GM12878 (cell line): ENCODE measurements at regions not wholly inside any gene's neighbourhood (a gene's known extent, or its start where the extent isn't known, plus 50 kb on each side); places are given as distances from the start of the nearest gene placed in this dataset.

Experiments used
- ATAC-seq: fragments of 200-7000 bp; cut with Tn5 transposase; 3 replicates; pipeline ENCODE4 v1.9.1; 2020; ENCODE audit warnings: mild to moderate bottlenecking, moderate library complexity
- BruUV-seq: library from RNA; stranded (reverse); fragments of 400-500 nt; replicated peaks from 2 replicates; lab custom pipeline; 2021; lab: Mats Ljungman, UMichigan
- CTCF ChIA-PET: fragments of 300-600 bp; sonication (Branson Sonifier 250); formaldehyde crosslinking; extraction: SDS; loops from one replicate; lab custom pipeline; 2021; ENCODE audit warnings: inconsistent platforms; lab: Yijun Ruan, JAX
- POLR2A ChIA-PET: fragments of 350-600 bp; formaldehyde crosslinking; extraction: SDS; loops from one replicate; lab custom pipeline; 2021; ENCODE audit warnings: inconsistent platforms; lab: Charles Lee
- RAD21 ChIA-PET: fragments of 300-600 bp; sonication (Branson Sonifier 250); formaldehyde crosslinking; loops from one replicate; lab custom pipeline; 2023; ENCODE audit warnings: antibody characterized with exemption; ENCODE audit not compliant: unreplicated experiment; lab: Charles Lee
- SMC1A ChIA-PET: fragments of 300-600 bp; sonication (Branson Sonifier 250); formaldehyde crosslinking; loops from one replicate; lab custom pipeline; 2023; ENCODE audit not compliant: unreplicated experiment, uncharacterized antibody; lab: Charles Lee
- DNase-seq: peaks from one replicate; pipeline ENCODE4 v3.0.0-alpha.2; 2011; ENCODE audit warnings: low read depth, low spot score
- FAIRE-seq: peaks from 3 replicates; lab custom pipeline; 2011; peaks lifted over from hg19 to GRCh38; lab: Jason Lieb, UNC
- H2AFZ ChIP-seq: 2 replicates; pipeline ENCODE4 v1.6.0; 2011; ENCODE audit warnings: low read depth, low read length, control low read depth; ENCODE audit not compliant: control insufficient read depth
- H3K27ac ChIP-seq: 2 replicates; pipeline ENCODE4 v1.5.1; 2011; ENCODE audit warnings: control low read depth; ENCODE audit not compliant: control insufficient read depth, insufficient read depth
- H3K27me3 ChIP-seq, 2 experiments: replicated peaks in 1 of 2; 2 replicates each; pipeline versions ENCODE4 v1.6.0 to v1.6.1; 2011; ENCODE audit warnings: low read length in 1 of 2; ENCODE audit not compliant: control insufficient read depth in 2 of 2, insufficient read depth in 2 of 2
- H3K36me3 ChIP-seq, 2 experiments: 2 replicates each; pipeline ENCODE4 v1.5.1; 2011; ENCODE audit warnings: low read length in 1 of 2; ENCODE audit not compliant: control insufficient read depth in 2 of 2, insufficient read depth in 2 of 2
- H3K4me1 ChIP-seq: 2 replicates; pipeline ENCODE4 v1.6.1; 2011; ENCODE audit warnings: mild to moderate bottlenecking, low read length, moderate library complexity, mixed read lengths; ENCODE audit not compliant: control insufficient read depth, insufficient read depth
- H3K4me2 ChIP-seq: 2 replicates; pipeline ENCODE4 v1.6.0; 2011; ENCODE audit warnings: control low read depth; ENCODE audit not compliant: control insufficient read depth, insufficient read depth
- H3K4me3 ChIP-seq: fragments of 200-600 bp; sonication (generic); 2 replicates; pipeline ENCODE4 v1.5.1; 2016
- H3K79me2 ChIP-seq: 2 replicates; pipeline ENCODE4 v1.6.0; 2011; ENCODE audit warnings: low read length; ENCODE audit not compliant: control insufficient read depth, insufficient read depth
- H3K9ac ChIP-seq: 2 replicates; pipeline ENCODE4 v1.8.0; 2011; ENCODE audit warnings: low read length, control low read depth, mixed read lengths; ENCODE audit not compliant: control insufficient read depth, insufficient read depth
- H3K9me3 ChIP-seq: replicated peaks from 3 replicates; pipeline ENCODE4 v1.5.1; 2011; ENCODE audit warnings: mild to moderate bottlenecking, low read length; ENCODE audit not compliant: control insufficient read depth, insufficient read depth
- H4K20me1 ChIP-seq: 2 replicates; pipeline ENCODE4 v1.6.0; 2011; ENCODE audit not compliant: control insufficient read depth, insufficient read depth
- MYB ChIP-seq: fragments of 150-350 bp; IDR thresholded peaks from 2 replicates; pipeline ENCODE4 v1.6.1; 2014; ENCODE audit warnings: mild to moderate bottlenecking, low read depth, low read length, borderline replicate concordance
- TAF1 ChIP-seq: IDR thresholded peaks from 2 replicates; pipeline ENCODE4 v1.6.1; 2011; ENCODE audit warnings: mild to moderate bottlenecking, low read depth, low read length, borderline replicate concordance
- TCF12 ChIP-seq: IDR thresholded peaks from 2 replicates; pipeline ENCODE4 v1.6.1; 2011; ENCODE audit warnings: low read depth, mild to moderate bottlenecking, low read length
- ZBED1 ChIP-seq: IDR thresholded peaks from 2 replicates; pipeline ENCODE4 v1.6.1; 2016; ENCODE audit warnings: borderline replicate concordance
- WGBS: methylation state at CpG from one replicate; pipeline ENCODE4 v1.1.6; 2016; ENCODE audit warnings: low lambda C conversion rate; ENCODE audit not compliant: insufficient replicate concordance, insufficient coverage; ENCODE audit errors: missing lambda C conversion rate; 5-methylcytosine and 5-hydroxymethylcytosine counted together
- in situ Hi-C: fragments of 300-500 bp; cut with MboI; formaldehyde crosslinking; loops from 9 replicates; pipeline ENCODE4 v1.14.3; 2018; ENCODE audit warnings: mixed read lengths
- intact Hi-C: fragments of 100-400 bp; cut with micrococcal nuclease; formaldehyde crosslinking; loops from one replicate; pipeline ENCODE4 v1.14.2; 2022; ENCODE audit not compliant: unreplicated experiment
- TF ChIP-seq, protein P1 (sequence below): fragments of 450-650 bp; IDR thresholded peaks from 2 replicates; pipeline ENCODE4 v1.6.1; 2017; ENCODE audit warnings: antibody characterized with exemption, mild to moderate bottlenecking, moderate library complexity
- TF ChIP-seq, protein P2 (sequence below): fragments of 450-650 bp; IDR thresholded peaks from 2 replicates; pipeline ENCODE4 v1.6.1; 2017; ENCODE audit warnings: mild to moderate bottlenecking
- TF ChIP-seq, protein P3 (sequence below), 3 experiments: IDR thresholded peaks in 2 of 3; conservative IDR thresholded peaks in 1 of 3; 2 replicates each; pipeline ENCODE4 v1.5.1; 2011; ENCODE audit warnings: low read depth in 3 of 3, low read length in 3 of 3, mild to moderate bottlenecking in 3 of 3, control low read depth in 2 of 3, moderate library complexity in 2 of 3, inconsistent platforms in 1 of 3, mixed read lengths in 1 of 3; ENCODE audit not compliant: control insufficient read depth in 2 of 3, insufficient read depth in 1 of 3; ENCODE audit errors: extremely low read depth in 1 of 3
- TF ChIP-seq, protein P4 (sequence below): IDR thresholded peaks from 2 replicates; pipeline ENCODE4 v1.6.1; 2011; ENCODE audit warnings: borderline replicate concordance, low read depth, mild to moderate bottlenecking, moderate library complexity, low read length; ENCODE audit not compliant: insufficient read depth, poor library complexity, severe bottlenecking
- TF ChIP-seq, protein P5 (sequence below): fragments of 450-650 bp; IDR thresholded peaks from 2 replicates; pipeline ENCODE4 v1.6.1; 2018; ENCODE audit warnings: borderline replicate concordance, mild to moderate bottlenecking; ENCODE audit not compliant: partially characterized antibody

GRCh38 chr11:95517453-95517852 lies 272.1 kb downstream of the FAM76B start:
- BruUV-seq, result no TSS peak
- Histone ChIP-seq H3K27me3 (no peaks in the 10 kb centered on the region; a peak in 2 of 4 replicates), H3K4me3 (no peak overlapping the region), H3K4me1 (no peaks in the 10 kb centered on the region), H4K20me1 (no peaks in the 10 kb centered on the region), H3K36me3 (no peaks in the 10 kb centered on the region), H3K27ac (no peak overlapping the region), H2AFZ (no peak overlapping the region), H3K79me2 (no peaks in the 10 kb centered on the region), H3K4me2 (no peak overlapping the region), H3K9ac (no peak overlapping the region), H3K9me3 (no peaks in the 10 kb centered on the region)
- RAD21 ChIA-PET, result no interaction called here
- SMC1A ChIA-PET, result interaction anchor here (0.6 to 2.2 kb wide), 3 partner anchors 9 to 114 kb away, joined by 4 to 7 read pairs (median 4); no protein-coding TSS in a partner anchor
- CTCF ChIA-PET, result interaction anchor here (0.8 to 2.6 kb wide), 2 partner anchors 60 to 188 kb away, joined by 3 to 12 read pairs; no protein-coding TSS in a partner anchor
- 27% methylated on average over 1 of the region's 1 CpG for whole genome bisulfite sequencing
- in situ Hi-C loops (no loop called here), intact Hi-C loops (no loop called here)
- POLR2A ChIA-PET, result no interaction called here
- DNase-seq, result no peak
- no peak for FAIRE-seq
- no peak for ATAC-seq
- TF ChIP-seq, protein P1, sequence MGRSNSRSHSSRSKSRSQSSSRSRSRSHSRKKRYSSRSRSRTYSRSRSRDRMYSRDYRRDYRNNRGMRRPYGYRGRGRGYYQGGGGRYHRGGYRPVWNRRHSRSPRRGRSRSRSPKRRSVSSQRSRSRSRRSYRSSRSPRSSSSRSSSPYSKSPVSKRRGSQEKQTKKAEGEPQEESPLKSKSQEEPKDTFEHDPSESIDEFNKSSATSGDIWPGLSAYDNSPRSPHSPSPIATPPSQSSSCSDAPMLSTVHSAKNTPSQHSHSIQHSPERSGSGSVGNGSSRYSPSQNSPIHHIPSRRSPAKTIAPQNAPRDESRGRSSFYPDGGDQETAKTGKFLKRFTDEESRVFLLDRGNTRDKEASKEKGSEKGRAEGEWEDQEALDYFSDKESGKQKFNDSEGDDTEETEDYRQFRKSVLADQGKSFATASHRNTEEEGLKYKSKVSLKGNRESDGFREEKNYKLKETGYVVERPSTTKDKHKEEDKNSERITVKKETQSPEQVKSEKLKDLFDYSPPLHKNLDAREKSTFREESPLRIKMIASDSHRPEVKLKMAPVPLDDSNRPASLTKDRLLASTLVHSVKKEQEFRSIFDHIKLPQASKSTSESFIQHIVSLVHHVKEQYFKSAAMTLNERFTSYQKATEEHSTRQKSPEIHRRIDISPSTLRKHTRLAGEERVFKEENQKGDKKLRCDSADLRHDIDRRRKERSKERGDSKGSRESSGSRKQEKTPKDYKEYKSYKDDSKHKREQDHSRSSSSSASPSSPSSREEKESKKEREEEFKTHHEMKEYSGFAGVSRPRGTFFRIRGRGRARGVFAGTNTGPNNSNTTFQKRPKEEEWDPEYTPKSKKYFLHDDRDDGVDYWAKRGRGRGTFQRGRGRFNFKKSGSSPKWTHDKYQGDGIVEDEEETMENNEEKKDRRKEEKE, result no peak
- TF ChIP-seq, protein P2, sequence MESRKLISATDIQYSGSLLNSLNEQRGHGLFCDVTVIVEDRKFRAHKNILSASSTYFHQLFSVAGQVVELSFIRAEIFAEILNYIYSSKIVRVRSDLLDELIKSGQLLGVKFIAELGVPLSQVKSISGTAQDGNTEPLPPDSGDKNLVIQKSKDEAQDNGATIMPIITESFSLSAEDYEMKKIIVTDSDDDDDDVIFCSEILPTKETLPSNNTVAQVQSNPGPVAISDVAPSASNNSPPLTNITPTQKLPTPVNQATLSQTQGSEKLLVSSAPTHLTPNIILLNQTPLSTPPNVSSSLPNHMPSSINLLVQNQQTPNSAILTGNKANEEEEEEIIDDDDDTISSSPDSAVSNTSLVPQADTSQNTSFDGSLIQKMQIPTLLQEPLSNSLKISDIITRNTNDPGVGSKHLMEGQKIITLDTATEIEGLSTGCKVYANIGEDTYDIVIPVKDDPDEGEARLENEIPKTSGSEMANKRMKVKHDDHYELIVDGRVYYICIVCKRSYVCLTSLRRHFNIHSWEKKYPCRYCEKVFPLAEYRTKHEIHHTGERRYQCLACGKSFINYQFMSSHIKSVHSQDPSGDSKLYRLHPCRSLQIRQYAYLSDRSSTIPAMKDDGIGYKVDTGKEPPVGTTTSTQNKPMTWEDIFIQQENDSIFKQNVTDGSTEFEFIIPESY, result no peak
- TF ChIP-seq TAF1 (no peak), ZBED1 (no peak), TCF12 (no peak), MYB (no peak)
- TF ChIP-seq, protein P3, sequence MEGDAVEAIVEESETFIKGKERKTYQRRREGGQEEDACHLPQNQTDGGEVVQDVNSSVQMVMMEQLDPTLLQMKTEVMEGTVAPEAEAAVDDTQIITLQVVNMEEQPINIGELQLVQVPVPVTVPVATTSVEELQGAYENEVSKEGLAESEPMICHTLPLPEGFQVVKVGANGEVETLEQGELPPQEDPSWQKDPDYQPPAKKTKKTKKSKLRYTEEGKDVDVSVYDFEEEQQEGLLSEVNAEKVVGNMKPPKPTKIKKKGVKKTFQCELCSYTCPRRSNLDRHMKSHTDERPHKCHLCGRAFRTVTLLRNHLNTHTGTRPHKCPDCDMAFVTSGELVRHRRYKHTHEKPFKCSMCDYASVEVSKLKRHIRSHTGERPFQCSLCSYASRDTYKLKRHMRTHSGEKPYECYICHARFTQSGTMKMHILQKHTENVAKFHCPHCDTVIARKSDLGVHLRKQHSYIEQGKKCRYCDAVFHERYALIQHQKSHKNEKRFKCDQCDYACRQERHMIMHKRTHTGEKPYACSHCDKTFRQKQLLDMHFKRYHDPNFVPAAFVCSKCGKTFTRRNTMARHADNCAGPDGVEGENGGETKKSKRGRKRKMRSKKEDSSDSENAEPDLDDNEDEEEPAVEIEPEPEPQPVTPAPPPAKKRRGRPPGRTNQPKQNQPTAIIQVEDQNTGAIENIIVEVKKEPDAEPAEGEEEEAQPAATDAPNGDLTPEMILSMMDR (IDR thresholded peaks at IDR 0.05 in 2 of 3, conservative IDR thresholded peaks at IDR 0.05 in 1 of 3; ENCODE audit: control insufficient read depth in 2 of 3, extremely low read depth in 1 of 3, insufficient read depth in 1 of 3, low read depth in 3 of 3, low read length in 3 of 3), result no peak
- TF ChIP-seq, protein P4, sequence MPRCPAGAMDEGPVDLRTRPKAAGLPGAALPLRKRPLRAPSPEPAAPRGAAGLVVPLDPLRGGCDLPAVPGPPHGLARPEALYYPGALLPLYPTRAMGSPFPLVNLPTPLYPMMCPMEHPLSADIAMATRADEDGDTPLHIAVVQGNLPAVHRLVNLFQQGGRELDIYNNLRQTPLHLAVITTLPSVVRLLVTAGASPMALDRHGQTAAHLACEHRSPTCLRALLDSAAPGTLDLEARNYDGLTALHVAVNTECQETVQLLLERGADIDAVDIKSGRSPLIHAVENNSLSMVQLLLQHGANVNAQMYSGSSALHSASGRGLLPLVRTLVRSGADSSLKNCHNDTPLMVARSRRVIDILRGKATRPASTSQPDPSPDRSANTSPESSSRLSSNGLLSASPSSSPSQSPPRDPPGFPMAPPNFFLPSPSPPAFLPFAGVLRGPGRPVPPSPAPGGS, result no peak
- TF ChIP-seq, protein P5, sequence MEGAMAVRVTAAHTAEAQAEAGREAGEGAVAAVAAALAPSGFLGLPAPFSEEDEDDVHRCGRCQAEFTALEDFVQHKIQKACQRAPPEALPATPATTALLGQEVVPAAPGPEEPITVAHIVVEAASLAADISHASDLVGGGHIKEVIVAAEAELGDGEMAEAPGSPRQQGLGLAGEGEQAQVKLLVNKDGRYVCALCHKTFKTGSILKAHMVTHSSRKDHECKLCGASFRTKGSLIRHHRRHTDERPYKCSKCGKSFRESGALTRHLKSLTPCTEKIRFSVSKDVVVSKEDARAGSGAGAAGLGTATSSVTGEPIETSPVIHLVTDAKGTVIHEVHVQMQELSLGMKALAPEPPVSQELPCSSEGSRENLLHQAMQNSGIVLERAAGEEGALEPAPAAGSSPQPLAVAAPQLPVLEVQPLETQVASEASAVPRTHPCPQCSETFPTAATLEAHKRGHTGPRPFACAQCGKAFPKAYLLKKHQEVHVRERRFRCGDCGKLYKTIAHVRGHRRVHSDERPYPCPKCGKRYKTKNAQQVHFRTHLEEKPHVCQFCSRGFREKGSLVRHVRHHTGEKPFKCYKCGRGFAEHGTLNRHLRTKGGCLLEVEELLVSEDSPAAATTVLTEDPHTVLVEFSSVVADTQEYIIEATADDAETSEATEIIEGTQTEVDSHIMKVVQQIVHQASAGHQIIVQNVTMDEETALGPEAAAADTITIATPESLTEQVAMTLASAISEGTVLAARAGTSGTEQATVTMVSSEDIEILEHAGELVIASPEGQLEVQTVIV, result no peak
